Natural killer cell (primary cell): ENCODE measurements at regions not wholly inside any gene's neighbourhood (a gene's known extent, or its start where the extent isn't known, plus 50 kb on each side); places are given as distances from the start of the nearest gene placed in this dataset.

ENCODE experiments used
- ATAC-seq, 3 donors: fragments of 150-1000 bp in 2 of 3; fragments of 200-7000 bp in 1 of 3; cut with Tn5 transposase; 1 replicate in 1 of 3; 2 replicates in 2 of 3; pipeline ENCODE4 v1.10.0; 2021; ENCODE audit warnings: mild to moderate bottlenecking in 2 of 3, moderate library complexity in 2 of 3
- DNase-seq, 2 donors: peaks; one replicate each; pipeline versions ENCODE4 v3.0.0 to v3.0.0-alpha.2; 2013 to 2021; ENCODE audit warnings: mixed read lengths in 1 of 2
- H3K27ac ChIP-seq: one replicate; pipeline ENCODE4 v1.5.1; 2013; ENCODE audit warnings: mild to moderate bottlenecking, low read length
- H3K27me3 ChIP-seq: one replicate; pipeline ENCODE4 v1.6.1; 2013; ENCODE audit warnings: low read length; ENCODE audit not compliant: control insufficient read depth, insufficient read depth
- H3K36me3 ChIP-seq: one replicate; pipeline ENCODE4 v1.6.1; 2013; ENCODE audit warnings: low read length; ENCODE audit not compliant: control insufficient read depth, insufficient read depth
- H3K4me1 ChIP-seq: one replicate; pipeline ENCODE4 v1.6.1; 2013; ENCODE audit warnings: low read length; ENCODE audit not compliant: control insufficient read depth, insufficient read depth
- H3K4me3 ChIP-seq: one replicate; pipeline ENCODE4 v1.5.1; 2013; ENCODE audit warnings: low read length
- H3K9me3 ChIP-seq: one replicate; pipeline ENCODE4 v1.6.1; 2013; ENCODE audit warnings: low read length; ENCODE audit not compliant: control insufficient read depth, insufficient read depth
- H3K27ac Mint-ChIP-seq, 2 donors: one replicate each; pipeline ENCODE4 v1.8.0; 2022; ENCODE audit warnings: mild to moderate bottlenecking in 2 of 2, mixed read lengths in 2 of 2, moderate library complexity in 1 of 2
- H3K27me3 Mint-ChIP-seq, 2 donors: one replicate each; pipeline ENCODE4 v1.8.0; 2022; ENCODE audit warnings: low read depth in 2 of 2, mixed read lengths in 2 of 2
- H3K36me3 Mint-ChIP-seq: one replicate; pipeline ENCODE4 v1.8.0; 2022; ENCODE audit warnings: mixed read lengths
- H3K4me1 Mint-ChIP-seq, 2 donors: one replicate each; pipeline ENCODE4 v1.8.0; 2022; ENCODE audit warnings: mixed read lengths in 2 of 2
- H3K4me3 Mint-ChIP-seq: one replicate; pipeline ENCODE4 v1.8.0; 2022; ENCODE audit warnings: mild to moderate bottlenecking, moderate library complexity, mixed read lengths
- H3K9me3 Mint-ChIP-seq, 2 donors: one replicate each; pipeline ENCODE4 v1.8.0; 2022; ENCODE audit warnings: mixed read lengths in 2 of 2
- WGBS: methylation state at CpG from one replicate; pipeline ENCODE4 v1.1.7; 2013; ENCODE audit warnings: missing lambda C conversion rate; ENCODE audit not compliant: insufficient coverage; 5-methylcytosine and 5-hydroxymethylcytosine counted together
- intact Hi-C: fragments of 100-400 bp; cut with micrococcal nuclease; formaldehyde crosslinking; loops from one replicate; pipeline ENCODE4 v1.14.2; 2022
- TF ChIP-seq, protein P1 (sequence below): fragments of 200-600 bp; IDR thresholded peaks from one replicate; pipeline ENCODE4 v1.8.0; 2022; ENCODE audit warnings: antibody characterized with exemption

DNA sequence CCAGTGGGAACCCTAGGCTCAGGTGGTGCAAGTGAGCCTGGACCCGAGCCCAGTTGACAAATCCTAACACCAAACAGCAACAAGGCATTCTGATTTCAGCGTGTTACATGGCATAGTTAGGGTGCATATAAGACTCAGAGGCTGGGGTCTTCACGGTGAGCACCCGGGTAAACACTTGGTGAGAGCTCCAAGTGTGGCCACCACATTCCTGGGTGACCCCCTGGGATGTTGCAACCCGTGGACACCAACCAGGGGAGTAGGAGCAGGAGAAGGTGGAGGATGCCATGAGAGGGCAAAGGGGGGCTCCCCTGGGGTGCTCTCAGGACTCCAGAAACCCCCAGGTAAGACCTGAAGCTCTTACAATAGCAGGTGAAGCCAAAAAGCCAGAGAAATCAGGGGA lies 69.9 kb upstream of the CDH5 start:
- Histone ChIP-seq H3K36me3 (no peaks in the 10 kb centered on the region), H3K27ac (no peak overlapping the region), H3K4me1 (peaks cover 6% of the 10 kb centered on the region), H3K27me3 (no peaks in the 10 kb centered on the region), H3K4me3 (no peak overlapping the region), H3K9me3 (no peaks in the 10 kb centered on the region)
- no peak for ATAC-seq
- TF ChIP-seq, protein P1, sequence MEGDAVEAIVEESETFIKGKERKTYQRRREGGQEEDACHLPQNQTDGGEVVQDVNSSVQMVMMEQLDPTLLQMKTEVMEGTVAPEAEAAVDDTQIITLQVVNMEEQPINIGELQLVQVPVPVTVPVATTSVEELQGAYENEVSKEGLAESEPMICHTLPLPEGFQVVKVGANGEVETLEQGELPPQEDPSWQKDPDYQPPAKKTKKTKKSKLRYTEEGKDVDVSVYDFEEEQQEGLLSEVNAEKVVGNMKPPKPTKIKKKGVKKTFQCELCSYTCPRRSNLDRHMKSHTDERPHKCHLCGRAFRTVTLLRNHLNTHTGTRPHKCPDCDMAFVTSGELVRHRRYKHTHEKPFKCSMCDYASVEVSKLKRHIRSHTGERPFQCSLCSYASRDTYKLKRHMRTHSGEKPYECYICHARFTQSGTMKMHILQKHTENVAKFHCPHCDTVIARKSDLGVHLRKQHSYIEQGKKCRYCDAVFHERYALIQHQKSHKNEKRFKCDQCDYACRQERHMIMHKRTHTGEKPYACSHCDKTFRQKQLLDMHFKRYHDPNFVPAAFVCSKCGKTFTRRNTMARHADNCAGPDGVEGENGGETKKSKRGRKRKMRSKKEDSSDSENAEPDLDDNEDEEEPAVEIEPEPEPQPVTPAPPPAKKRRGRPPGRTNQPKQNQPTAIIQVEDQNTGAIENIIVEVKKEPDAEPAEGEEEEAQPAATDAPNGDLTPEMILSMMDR = no peak
- no peaks in the 10 kb centered on the region for H3K36me3 Mint-ChIP-seq
- no peaks in the 10 kb centered on the region for H3K9me3 Mint-ChIP-seq
- intact Hi-C loops = no loop called here
- 74% methylated on average over 5 of the region's 5 CpGs for WGBS
- peaks cover 8 to 14% of the 10 kb centered on the region in 2 donors for H3K27me3 Mint-ChIP-seq
- H3K4me1 Mint-ChIP-seq = peaks cover 17 to 18% of the 10 kb centered on the region in 2 donors
- DNase-seq = no peak
- H3K27ac Mint-ChIP-seq = no peak overlapping the region
- no peak overlapping the region for H3K4me3 Mint-ChIP-seq

DNA sequence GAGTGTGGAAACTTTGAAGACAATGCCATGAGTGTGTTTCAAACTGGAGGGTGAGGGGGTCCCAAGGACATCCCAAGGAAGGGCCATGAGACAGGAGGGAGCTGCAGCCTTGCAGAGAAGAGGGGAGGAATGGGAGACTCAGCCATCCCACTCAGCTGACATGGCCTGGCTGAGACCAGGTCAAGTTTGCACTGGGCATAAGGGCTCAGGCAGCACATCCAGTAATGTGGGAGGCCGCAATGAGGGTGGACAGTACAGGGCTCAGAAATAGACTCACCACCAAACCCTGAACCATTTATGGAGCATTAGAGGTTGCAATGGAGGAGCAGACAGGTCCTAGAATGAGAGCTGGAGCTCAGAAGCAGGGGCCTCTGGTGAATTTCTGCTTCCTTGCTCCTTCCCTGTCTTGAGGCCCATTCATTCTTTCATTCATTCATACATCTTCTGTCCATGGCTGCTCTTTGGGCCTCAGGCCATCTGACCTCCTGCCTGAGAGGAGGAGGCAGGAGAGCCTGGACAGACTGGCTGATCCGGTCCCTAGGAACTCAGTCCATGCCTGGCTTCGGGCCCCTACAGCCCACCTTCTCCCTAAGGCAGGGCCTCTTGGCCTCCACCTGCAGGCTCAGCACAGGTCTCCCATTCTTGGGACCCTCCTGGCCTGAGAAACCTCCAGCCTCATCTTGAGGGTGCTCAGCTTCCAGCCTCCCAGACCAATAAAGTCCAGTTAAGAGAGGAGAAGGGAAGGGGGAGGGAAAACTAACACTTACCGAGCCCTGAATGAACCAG lies 70.5 kb upstream of the CDH5 start:
- Mint-ChIP-seq H3K9me3 (no peaks in the 10 kb centered on the region), H3K36me3 (no peaks in the 10 kb centered on the region), H3K27me3 (peaks cover 7 to 14% of the 10 kb centered on the region in 2 donors), H3K4me3 (no peak overlapping the region), H3K27ac (no peak overlapping the region), H3K4me1 (peaks cover 17 to 18% of the 10 kb centered on the region in 2 donors)
- Histone ChIP-seq H3K27me3 (no peaks in the 10 kb centered on the region), H3K9me3 (no peaks in the 10 kb centered on the region), H3K4me3 (no peak overlapping the region), H3K27ac (no peak overlapping the region), H3K36me3 (no peaks in the 10 kb centered on the region), H3K4me1 (peaks cover 6% of the 10 kb centered on the region)
- no peak for DNase-seq
- 79% methylated on average over 4 of the region's 4 CpGs for WGBS
- intact Hi-C loops = no loop called here
- TF ChIP-seq, protein P1 = no peak
- no peak for ATAC-seq

GRCh38 chr16:66295213-66295612 lies 71.3 kb upstream of the CDH5 start:
- no peaks in the 10 kb centered on the region for H3K36me3 ChIP-seq
- no peak overlapping the region for H3K4me3 Mint-ChIP-seq
- TF ChIP-seq, protein P1 = no peak
- H3K27me3 ChIP-seq = no peaks in the 10 kb centered on the region
- H3K27me3 Mint-ChIP-seq = peaks cover 7 to 14% of the 10 kb centered on the region in 2 donors
- H3K9me3 ChIP-seq = no peaks in the 10 kb centered on the region
- H3K9me3 Mint-ChIP-seq = no peaks in the 10 kb centered on the region
- intact Hi-C loops = no loop called here
- ATAC-seq = no peak
- H3K4me3 ChIP-seq = no peak overlapping the region
- H3K27ac ChIP-seq = no peak overlapping the region
- H3K27ac Mint-ChIP-seq = no peak overlapping the region
- WGBS = 84% methylated on average over 6 of the region's 6 CpGs
- no peak for DNase-seq
- H3K36me3 Mint-ChIP-seq = no peaks in the 10 kb centered on the region
- peaks cover 6% of the 10 kb centered on the region for H3K4me1 ChIP-seq
- peaks cover 14% of the 10 kb centered on the region in 2 donors for H3K4me1 Mint-ChIP-seq

- DNase-seq (no peak), ATAC-seq (no peak)
- Histone ChIP-seq H3K9me3 (no peaks in the 10 kb centered on the region), H3K36me3 (no peaks in the 10 kb centered on the region), H3K27me3 (no peaks in the 10 kb centered on the region), H3K27ac (no peak overlapping the region), H3K4me3 (no peak overlapping the region), H3K4me1 (peaks cover 4% of the 10 kb centered on the region)
- H3K4me1 Mint-ChIP-seq = peaks cover 7% of the 10 kb centered on the region in 2 donors
- 80% methylated on average over 4 of the region's 4 CpGs for WGBS
- H3K27me3 Mint-ChIP-seq = peaks cover 7 to 14% of the 10 kb centered on the region in 2 donors
- no peaks in the 10 kb centered on the region for H3K36me3 Mint-ChIP-seq
- intact Hi-C loops = no loop called here
- no peaks in the 10 kb centered on the region for H3K9me3 Mint-ChIP-seq
- TF ChIP-seq, protein P1 = no peak
- H3K27ac Mint-ChIP-seq = no peak overlapping the region
- no peak overlapping the region for H3K4me3 Mint-ChIP-seq
Observed at GRCh38 chr16:66294507-66294906, 72.0 kb upstream of the CDH5 start.
